SH-SY5Y (cell line): ENCODE measurements at regions not wholly inside any gene's neighbourhood (a gene's known extent, or its start where the extent isn't known, plus 50 kb on each side); places are given as distances from the start of the nearest gene placed in this dataset.

Experiments used
- GATA2 ChIP-seq: IDR thresholded peaks from 2 replicates; pipeline ENCODE4 v1.6.1; 2011; ENCODE audit warnings: mild to moderate bottlenecking, low read depth, low read length
- GATA3 ChIP-seq: IDR thresholded peaks from 2 replicates; pipeline ENCODE4 v1.6.1; 2011; ENCODE audit warnings: low read depth, mild to moderate bottlenecking, low read length, moderate library complexity

DNA sequence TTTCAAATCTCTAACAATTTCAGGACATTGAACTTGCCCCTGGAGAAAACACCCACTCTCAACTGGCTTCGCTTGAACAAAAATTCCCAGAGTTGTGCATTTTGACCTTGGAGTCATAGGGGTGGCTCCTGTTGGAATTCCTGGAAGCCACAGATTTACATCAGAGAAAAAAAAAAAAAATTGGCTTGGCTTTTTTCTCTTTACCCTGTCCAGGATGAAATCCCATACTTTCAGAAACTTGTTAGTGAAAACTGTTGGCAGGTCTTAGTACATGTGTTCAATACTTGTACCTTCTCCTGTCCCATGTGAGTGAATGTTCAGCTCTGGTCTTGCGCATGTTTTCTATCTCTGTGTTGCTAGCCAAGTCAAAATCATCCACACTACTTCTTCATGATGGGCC lies 228.8 kb downstream of the TGFB2 start:
- TF ChIP-seq GATA2: no peak
- no peak for TF ChIP-seq GATA3
